Central memory CD8-positive, alpha-beta T cell (primary cell): ENCODE measurements at regions not wholly inside any gene's neighbourhood (a gene's known extent, or its start where the extent isn't known, plus 50 kb on each side); places are given as distances from the start of the nearest gene placed in this dataset.

Experiments
- ATAC-seq: fragments of 150-1000 bp; cut with Tn5 transposase; replicated peaks from 2 replicates; pipeline ENCODE4 v1.10.0; 2022; ENCODE audit warnings: mild to moderate bottlenecking, moderate FRiP score, moderate number of reproducible peaks; ENCODE audit not compliant: poor library complexity, severe bottlenecking; ENCODE audit errors: extremely low read depth
- DNase-seq, 2 donors: peaks; one replicate each; pipeline ENCODE4 v3.0.0; 2021; ENCODE audit warnings: low spot score in 2 of 2
- H3K27ac Mint-ChIP-seq: one replicate; pipeline ENCODE4 v1.8.0; 2022; ENCODE audit warnings: low read depth, mild to moderate bottlenecking, moderate library complexity, mixed read lengths
- H3K27me3 Mint-ChIP-seq: one replicate; pipeline ENCODE4 v1.8.0; 2022; ENCODE audit warnings: mixed read lengths
- H3K36me3 Mint-ChIP-seq: one replicate; pipeline ENCODE4 v1.8.0; 2022; ENCODE audit warnings: mild to moderate bottlenecking, moderate library complexity, mixed read lengths; ENCODE audit not compliant: insufficient read depth
- H3K4me1 Mint-ChIP-seq: one replicate; pipeline ENCODE4 v1.8.0; 2022; ENCODE audit warnings: mixed read lengths
- H3K4me3 Mint-ChIP-seq: one replicate; pipeline ENCODE4 v1.8.0; 2022; ENCODE audit warnings: mild to moderate bottlenecking, moderate library complexity, mixed read lengths
- H3K9me3 Mint-ChIP-seq: one replicate; pipeline ENCODE4 v1.8.0; 2022; ENCODE audit warnings: mixed read lengths

DNA sequence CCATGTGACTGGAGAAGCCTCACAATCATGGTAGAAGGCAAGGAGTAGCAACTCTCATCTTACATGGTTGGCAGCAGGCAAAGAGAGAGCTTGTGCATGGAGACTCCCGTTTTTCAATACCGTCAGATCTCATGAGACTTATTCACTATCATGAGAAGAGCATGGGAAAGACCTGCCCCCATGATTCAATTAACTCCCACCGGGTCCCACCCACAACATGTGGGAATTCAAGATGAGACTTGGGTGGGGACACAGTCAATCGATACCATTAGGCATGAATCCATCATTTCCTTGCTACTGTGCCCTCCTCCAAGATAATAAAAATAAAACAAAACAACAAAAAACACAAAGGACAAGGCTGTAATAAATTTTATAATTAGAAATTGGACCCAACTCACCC is 384.7 kb upstream of the MEIS2 start:
- H3K9me3 Mint-ChIP-seq: peaks cover 19% of the 10 kb centered on the region
- no peaks in the 10 kb centered on the region for H3K36me3 Mint-ChIP-seq
- H3K4me1 Mint-ChIP-seq: no peaks in the 10 kb centered on the region
- ATAC-seq: no peak
- DNase-seq: no peak
- no peaks in the 10 kb centered on the region for H3K27me3 Mint-ChIP-seq
- no peak overlapping the region for H3K27ac Mint-ChIP-seq
- H3K4me3 Mint-ChIP-seq: no peak overlapping the region

GRCh38 chr15:37490707-37491106 is 390.4 kb upstream of the MEIS2 start:
- Mint-ChIP-seq H3K27ac (no peak overlapping the region), H3K27me3 (no peaks in the 10 kb centered on the region), H3K36me3 (no peaks in the 10 kb centered on the region), H3K4me3 (no peak overlapping the region), H3K9me3 (peaks cover 18% of the 10 kb centered on the region), H3K4me1 (no peaks in the 10 kb centered on the region)
- ATAC-seq (no peak), DNase-seq (no peak)

GRCh38 chr15:37516621-37517020 is 416.3 kb upstream of the MEIS2 start:
- Mint-ChIP-seq H3K4me1 (no peaks in the 10 kb centered on the region), H3K4me3 (no peak overlapping the region), H3K36me3 (no peaks in the 10 kb centered on the region), H3K27me3 (no peaks in the 10 kb centered on the region), H3K9me3 (peaks cover 12% of the 10 kb centered on the region), H3K27ac (no peak overlapping the region)
- ATAC-seq (no peak), DNase-seq (no peak)

- no peaks in the 10 kb centered on the region for H3K4me1 Mint-ChIP-seq
- no peaks in the 10 kb centered on the region for H3K27me3 Mint-ChIP-seq
- ATAC-seq (no peak), DNase-seq (no peak)
- H3K27ac Mint-ChIP-seq: no peak overlapping the region
- H3K4me3 Mint-ChIP-seq: no peak overlapping the region
- peaks cover 12% of the 10 kb centered on the region for H3K9me3 Mint-ChIP-seq
- no peaks in the 10 kb centered on the region for H3K36me3 Mint-ChIP-seq
These were observed 417.0 kb upstream of the MEIS2 start for GRCh38 chr15:37517191-37517895.

GRCh38 chr15:37518436-37518835 is 416.0 kb upstream of the TMCO5A start:
- DNase-seq: no peak
- H3K27ac Mint-ChIP-seq: no peak overlapping the region
- no peak overlapping the region for H3K4me3 Mint-ChIP-seq
- ATAC-seq: no peak
- H3K4me1 Mint-ChIP-seq: no peaks in the 10 kb centered on the region
- H3K36me3 Mint-ChIP-seq: no peaks in the 10 kb centered on the region
- no peaks in the 10 kb centered on the region for H3K27me3 Mint-ChIP-seq
- H3K9me3 Mint-ChIP-seq: peaks cover 8% of the 10 kb centered on the region

GRCh38 chr15:37520026-37520425 is 414.4 kb upstream of the TMCO5A start:
- Mint-ChIP-seq H3K27ac (no peak overlapping the region), H3K9me3 (peaks cover 21% of the 10 kb centered on the region), H3K36me3 (no peaks in the 10 kb centered on the region), H3K4me1 (no peaks in the 10 kb centered on the region), H3K27me3 (no peaks in the 10 kb centered on the region), H3K4me3 (no peak overlapping the region)
- no peak for DNase-seq
- no peak for ATAC-seq

DNA sequence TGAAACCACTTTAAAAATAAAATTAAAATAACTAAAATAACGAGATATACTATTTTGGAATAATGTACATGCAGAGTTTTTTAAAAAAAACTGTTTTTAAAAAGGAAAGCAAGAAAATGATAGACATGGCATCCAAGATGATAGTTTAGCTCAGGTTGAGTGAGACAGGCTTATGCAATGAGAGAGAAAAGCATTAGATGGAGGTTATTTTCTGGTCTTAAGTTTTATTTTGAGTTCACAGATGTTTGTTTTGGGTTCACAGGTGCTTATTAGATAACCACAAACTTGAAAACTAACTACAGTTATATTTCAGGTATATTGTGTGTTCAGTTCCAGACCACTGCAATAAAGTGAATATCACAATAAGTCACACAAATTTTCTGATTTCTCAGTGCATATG is 413.6 kb upstream of the TMCO5A start:
- no peaks in the 10 kb centered on the region for H3K27me3 Mint-ChIP-seq
- ATAC-seq: no peak
- H3K36me3 Mint-ChIP-seq: no peaks in the 10 kb centered on the region
- no peak overlapping the region for H3K4me3 Mint-ChIP-seq
- DNase-seq: no peak
- peaks cover 25% of the 10 kb centered on the region for H3K9me3 Mint-ChIP-seq
- H3K27ac Mint-ChIP-seq: no peak overlapping the region
- no peaks in the 10 kb centered on the region for H3K4me1 Mint-ChIP-seq

DNA sequence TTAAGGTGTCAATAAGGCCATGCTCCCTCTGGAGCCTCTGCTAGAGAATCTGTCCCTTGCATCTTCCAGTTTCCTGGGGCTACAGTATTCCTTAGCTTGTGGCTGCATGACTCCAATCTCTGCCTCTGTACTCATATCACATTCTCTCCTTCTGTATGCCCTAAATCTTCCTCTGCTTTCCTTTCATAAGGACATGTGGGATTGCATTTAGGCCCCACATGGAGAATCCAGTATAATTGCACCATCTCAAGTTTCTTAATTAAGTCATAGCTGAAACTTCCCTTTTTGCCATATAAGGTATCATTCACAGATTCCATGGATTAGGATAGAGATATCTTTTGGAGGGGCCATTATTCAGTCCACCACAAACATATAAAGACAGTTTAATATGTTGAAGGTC is 409.8 kb upstream of the TMCO5A start:
- no peak for DNase-seq

GRCh38 chr15:37528432-37528831 is 406.0 kb upstream of the TMCO5A start:
- Mint-ChIP-seq H3K9me3 (peaks cover 30% of the 10 kb centered on the region), H3K4me1 (no peaks in the 10 kb centered on the region), H3K4me3 (no peak overlapping the region), H3K36me3 (no peaks in the 10 kb centered on the region), H3K27me3 (no peaks in the 10 kb centered on the region), H3K27ac (no peak overlapping the region)
- DNase-seq (no peak), ATAC-seq (no peak)

More for the DNA sequence above, 409.8 kb upstream of the TMCO5A start:
- Mint-ChIP-seq H3K4me1 (no peaks in the 10 kb centered on the region), H3K27me3 (no peaks in the 10 kb centered on the region), H3K4me3 (no peak overlapping the region), H3K9me3 (peaks cover 25% of the 10 kb centered on the region), H3K36me3 (no peaks in the 10 kb centered on the region), H3K27ac (no peak overlapping the region)
- ATAC-seq: no peak

GRCh38 chr15:37536967-37537605 is 397.4 kb upstream of the TMCO5A start:
- H3K4me3 Mint-ChIP-seq: no peak overlapping the region
- no peak for DNase-seq
- H3K27me3 Mint-ChIP-seq: no peaks in the 10 kb centered on the region
- no peaks in the 10 kb centered on the region for H3K4me1 Mint-ChIP-seq
- H3K36me3 Mint-ChIP-seq: no peaks in the 10 kb centered on the region
- ATAC-seq: no peak
- peaks cover 15% of the 10 kb centered on the region for H3K9me3 Mint-ChIP-seq
- no peak overlapping the region for H3K27ac Mint-ChIP-seq

- H3K9me3 Mint-ChIP-seq: peaks cover 10% of the 10 kb centered on the region
- no peak overlapping the region for H3K4me3 Mint-ChIP-seq
- DNase-seq (no peak), ATAC-seq (no peak)
- H3K4me1 Mint-ChIP-seq: no peaks in the 10 kb centered on the region
- no peaks in the 10 kb centered on the region for H3K36me3 Mint-ChIP-seq
- no peaks in the 10 kb centered on the region for H3K27me3 Mint-ChIP-seq
- H3K27ac Mint-ChIP-seq: no peak overlapping the region
These were observed 396.6 kb upstream of the TMCO5A start for GRCh38 chr15:37537802-37538201.

DNA sequence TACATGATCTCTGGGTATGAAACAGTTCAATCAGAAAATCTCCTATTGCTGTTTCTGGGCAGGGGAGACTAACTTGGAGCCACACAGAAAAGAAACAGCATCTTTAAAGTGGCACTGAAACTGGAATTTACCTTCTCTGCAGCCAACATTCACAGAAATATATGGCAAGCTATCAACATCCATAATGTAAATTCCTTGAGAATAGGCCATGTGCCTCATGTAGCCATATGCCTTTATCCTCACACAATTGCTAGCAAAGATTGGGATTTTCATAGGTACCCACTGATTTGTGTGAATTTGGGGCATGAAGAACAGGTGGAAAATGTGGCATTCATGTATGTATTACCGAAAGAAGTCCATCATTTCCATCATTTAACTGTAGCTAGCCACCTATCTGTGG is 386.3 kb upstream of the TMCO5A start:
- H3K27ac Mint-ChIP-seq: no peak overlapping the region
- no peak overlapping the region for H3K4me3 Mint-ChIP-seq
- no peak for ATAC-seq
- no peaks in the 10 kb centered on the region for H3K4me1 Mint-ChIP-seq
- no peaks in the 10 kb centered on the region for H3K27me3 Mint-ChIP-seq
- no peak for DNase-seq
- H3K9me3 Mint-ChIP-seq: peaks cover 6% of the 10 kb centered on the region
- H3K36me3 Mint-ChIP-seq: no peaks in the 10 kb centered on the region

DNA sequence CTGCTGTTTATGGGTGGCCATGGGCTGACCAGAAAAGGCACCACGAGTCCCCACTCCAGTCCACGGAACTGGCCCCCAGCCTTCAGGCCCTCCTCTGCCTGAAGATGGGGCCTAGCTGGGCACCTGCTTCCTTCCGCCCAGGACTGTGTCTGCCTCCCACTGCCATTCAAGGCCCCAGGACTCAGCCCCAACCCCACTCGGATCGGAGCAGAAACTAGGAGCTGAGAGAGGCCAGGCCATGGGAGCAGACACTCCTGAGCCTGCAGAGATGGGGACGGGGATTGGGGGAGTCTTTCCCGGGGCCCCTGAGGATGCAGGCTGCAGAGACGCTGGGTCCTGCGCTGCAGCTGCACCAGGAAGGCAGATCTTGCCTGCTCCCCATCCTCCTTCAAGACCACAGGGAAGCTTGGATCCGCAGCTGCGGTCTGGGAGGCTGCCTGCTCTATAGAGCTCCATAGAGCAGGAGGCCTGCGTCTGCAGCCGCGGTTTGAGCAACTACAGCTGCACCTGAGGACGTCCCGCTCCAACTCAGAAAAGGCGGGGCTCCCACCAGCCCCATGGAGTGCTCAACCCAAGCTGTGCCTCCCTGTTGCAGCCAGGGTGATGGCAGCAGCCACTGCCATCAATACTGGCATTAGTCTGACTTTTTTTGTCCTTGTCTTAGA is 383.9 kb upstream of the TMCO5A start:
- no peak for DNase-seq
- no peak for ATAC-seq
- Mint-ChIP-seq H3K4me1 (no peaks in the 10 kb centered on the region), H3K4me3 (no peak overlapping the region), H3K36me3 (no peaks in the 10 kb centered on the region), H3K9me3 (peaks cover 18% of the 10 kb centered on the region), H3K27ac (no peak overlapping the region), H3K27me3 (no peaks in the 10 kb centered on the region)
